ENCODE measurements at regions not wholly inside any gene's neighbourhood (a gene's known extent, or its start where the extent isn't known, plus 50 kb on each side); places are given as distances from the start of the nearest gene placed in this dataset.
A peak's percentile ranks its signal among the peaks of the same experiment; 100 is the strongest.
"Not testable (repeated sequence)": the region's sequence is repeated elsewhere in the genome, so short reads cannot be mapped to it uniquely, and the experiment has no call there.

GRCh38 chr2:111598944-111599343 is 285.0 kb downstream of the ANAPC1 start:
- not testable (repeated sequence) for DNase-seq (ENCODE audit: extremely low read depth in 1 of 2, low read depth in 1 of 2)

DNA sequence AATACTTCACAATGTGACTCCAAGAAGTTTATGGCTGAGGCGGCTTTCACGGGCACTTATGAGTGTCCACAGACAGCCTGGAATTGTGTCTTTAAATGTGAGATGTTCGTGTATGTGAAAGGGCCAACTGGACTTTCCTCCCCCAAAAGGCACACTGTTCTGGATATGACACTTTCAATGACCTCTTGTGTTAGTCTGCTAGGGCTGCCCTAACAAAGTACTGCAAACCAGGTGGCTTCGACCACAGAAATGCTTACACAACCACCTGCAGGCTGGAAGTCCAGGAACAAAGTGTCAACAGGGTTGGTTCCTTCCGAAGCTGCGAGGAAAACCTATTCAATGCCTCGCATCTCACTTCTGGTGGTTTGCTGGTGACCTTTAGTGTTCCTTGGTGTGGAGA is 281.7 kb downstream of the ANAPC1 start:
- DNase-seq (ENCODE audit: extremely low read depth in 1 of 2, low read depth in 1 of 2) = not testable (repeated sequence)

- not testable (repeated sequence) for DNase-seq (ENCODE audit: extremely low read depth in 1 of 2, low read depth in 1 of 2)
These were observed 278.2 kb downstream of the ANAPC1 start for GRCh38 chr2:111605798-111606197.

- not testable (repeated sequence) for DNase-seq (ENCODE audit: extremely low read depth in 1 of 2, low read depth in 1 of 2)
These were observed 277.4 kb downstream of the ANAPC1 start for GRCh38 chr2:111606632-111607031.

DNA sequence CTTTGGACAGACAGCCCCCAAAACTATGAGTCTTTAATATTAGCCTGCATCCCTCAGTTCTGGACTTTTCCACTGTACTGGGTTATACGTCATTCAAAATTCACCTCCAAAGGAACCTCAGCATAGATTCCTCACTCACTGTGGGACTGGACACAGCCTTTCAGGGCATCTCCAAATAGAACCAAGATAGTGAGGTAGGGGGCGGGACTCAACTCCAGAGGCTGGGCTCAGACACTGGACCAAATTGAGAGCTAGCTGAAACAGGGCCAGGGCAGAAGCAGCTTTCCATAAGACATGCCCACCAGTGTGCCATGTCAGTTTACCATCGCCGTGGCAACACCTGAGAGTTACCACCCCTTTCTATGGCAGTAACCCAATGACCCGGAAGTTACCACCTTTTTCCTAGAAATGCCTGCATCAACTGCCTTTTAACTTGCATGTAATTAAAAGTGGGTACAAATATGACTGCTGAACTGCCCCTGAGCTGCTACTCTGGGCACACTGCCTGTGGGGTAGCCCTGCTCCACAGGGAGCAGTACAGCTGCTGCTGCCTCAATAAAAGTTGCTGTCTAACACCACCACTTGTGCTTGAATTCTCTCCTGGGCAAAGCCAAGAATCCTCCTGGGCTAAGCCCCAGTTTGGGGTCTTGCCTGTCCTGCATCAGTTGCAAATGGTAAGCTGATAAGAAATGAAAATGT is 274.7 kb downstream of the ANAPC1 start:
- not testable (repeated sequence) for DNase-seq (ENCODE audit: extremely low read depth in 1 of 2, low read depth in 1 of 2)

- DNase-seq (ENCODE audit: extremely low read depth in 1 of 2, low read depth in 1 of 2) = not testable (repeated sequence)
These were observed 274.0 kb downstream of the ANAPC1 start for GRCh38 chr2:111610035-111610434.

- DNase-seq (ENCODE audit: extremely low read depth in 1 of 2, low read depth in 1 of 2) = no peak
These were observed 267.3 kb downstream of the ANAPC1 start for GRCh38 chr2:111616651-111617218.

- DNase-seq (ENCODE audit: extremely low read depth in 1 of 2, low read depth in 1 of 2) = no peak
These were observed 266.4 kb downstream of the ANAPC1 start for GRCh38 chr2:111617299-111618225.

- DNase-seq (ENCODE audit: extremely low read depth in 1 of 2, low read depth in 1 of 2) = no peak
These were observed 265.6 kb downstream of the ANAPC1 start for GRCh38 chr2:111618226-111618977.

DNA sequence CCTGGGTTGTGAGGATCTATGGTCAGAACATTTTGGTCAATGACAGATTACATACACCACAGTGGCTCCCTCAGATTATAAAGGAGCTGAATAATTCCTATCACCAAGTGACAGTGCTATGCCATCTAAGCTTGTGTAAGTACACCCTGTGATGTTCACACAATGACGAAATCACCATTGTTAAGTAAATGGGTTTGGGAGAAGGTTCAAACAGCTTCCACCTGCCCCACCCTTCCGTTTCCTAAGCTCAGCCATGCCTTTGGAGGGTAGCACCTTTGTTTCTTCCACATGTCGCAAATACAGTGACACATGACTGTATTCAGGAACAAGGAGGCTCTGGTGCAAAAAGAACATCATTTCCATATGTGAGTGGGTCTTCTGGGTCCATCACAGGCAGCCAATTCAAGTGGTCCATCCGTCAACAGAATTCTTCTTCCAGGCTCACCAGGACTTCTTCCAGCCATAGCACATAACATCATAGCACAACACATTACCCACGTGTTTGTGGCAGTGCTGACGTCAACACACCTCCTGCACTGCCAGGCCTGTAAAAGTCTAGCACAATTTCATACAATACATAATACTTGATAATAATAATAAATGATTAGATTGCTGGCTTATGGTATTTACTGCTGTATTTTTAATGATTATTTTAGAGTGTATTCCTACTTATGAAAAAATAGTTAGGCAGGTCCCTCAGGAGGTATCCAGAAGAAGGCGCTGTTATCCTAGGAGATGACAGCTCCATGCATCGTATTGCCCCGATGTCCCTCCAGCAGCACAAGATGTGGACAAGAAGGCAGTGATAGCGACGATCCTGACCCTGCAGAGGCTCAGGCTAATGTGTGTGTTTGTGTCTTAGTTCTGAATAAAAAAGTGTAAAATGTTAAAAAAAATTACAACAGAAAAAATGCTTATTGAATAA is 264.8 kb downstream of the ANAPC1 start:
- no peak for DNase-seq (ENCODE audit: extremely low read depth in 1 of 2, low read depth in 1 of 2)

GRCh38 chr2:111620281-111620680 is 263.7 kb downstream of the ANAPC1 start:
- DNase-seq (ENCODE audit: extremely low read depth in 1 of 2, low read depth in 1 of 2) = no peak

GRCh38 chr2:111622859-111623258 is 261.1 kb downstream of the ANAPC1 start:
- no peak for DNase-seq (ENCODE audit: extremely low read depth in 1 of 2, low read depth in 1 of 2)

DNA sequence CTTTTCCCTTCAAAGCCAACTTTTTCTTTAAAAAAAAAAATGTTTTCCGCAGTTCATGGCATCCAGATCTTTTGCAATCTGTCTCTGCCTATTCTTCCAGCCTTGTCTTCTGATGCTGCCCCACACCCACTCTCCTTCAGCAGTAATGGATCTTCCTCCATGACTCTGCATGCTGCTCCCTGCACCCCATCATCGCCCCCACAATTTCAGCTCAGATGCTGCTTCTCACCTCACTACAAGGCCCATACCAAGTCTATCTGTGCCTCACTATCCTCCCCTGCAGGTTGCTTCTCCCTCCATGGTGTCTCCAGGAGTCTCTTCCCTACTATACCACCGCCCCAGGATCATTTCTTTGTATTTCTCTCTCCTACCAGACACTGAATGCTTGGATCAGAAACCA is 260.6 kb downstream of the ANAPC1 start:
- DNase-seq (ENCODE audit: extremely low read depth in 1 of 2, low read depth in 1 of 2) = no peak

DNA sequence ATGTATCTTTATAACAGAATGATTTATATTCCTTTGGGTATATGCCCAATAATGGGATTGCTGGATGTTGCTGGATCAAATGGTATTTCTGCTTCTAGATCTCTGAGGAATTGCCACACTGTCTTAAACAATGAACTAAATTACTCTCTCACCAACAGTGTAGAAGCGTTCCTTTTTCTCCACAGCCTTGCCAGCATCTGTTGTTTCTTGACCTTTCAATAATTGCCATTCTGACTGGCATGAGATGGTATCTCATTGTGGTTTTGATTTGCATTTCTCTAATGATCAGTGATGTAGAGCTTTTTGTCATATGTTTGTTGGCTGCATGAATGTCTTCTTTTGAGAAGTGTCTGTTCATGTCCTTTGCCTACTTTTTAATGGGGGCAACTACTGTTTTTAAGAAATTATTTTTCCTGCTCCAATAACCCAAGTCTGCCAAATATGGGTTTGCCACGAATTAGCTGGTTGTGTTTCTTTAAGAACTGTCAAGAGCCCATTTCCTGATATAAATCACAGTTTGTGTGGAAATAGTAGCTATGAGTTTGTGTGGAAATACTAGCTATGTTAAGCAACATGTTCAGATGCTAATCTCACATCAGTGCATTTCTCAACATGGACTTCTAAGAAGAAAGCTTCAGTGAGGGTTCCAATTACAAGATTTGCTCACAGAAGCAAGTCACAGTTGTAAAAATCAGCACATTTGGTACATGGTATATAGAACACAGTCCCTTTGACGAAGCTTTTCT is 259.4 kb downstream of the ANAPC1 start:
- no peak for DNase-seq (ENCODE audit: extremely low read depth in 1 of 2, low read depth in 1 of 2)

DNA sequence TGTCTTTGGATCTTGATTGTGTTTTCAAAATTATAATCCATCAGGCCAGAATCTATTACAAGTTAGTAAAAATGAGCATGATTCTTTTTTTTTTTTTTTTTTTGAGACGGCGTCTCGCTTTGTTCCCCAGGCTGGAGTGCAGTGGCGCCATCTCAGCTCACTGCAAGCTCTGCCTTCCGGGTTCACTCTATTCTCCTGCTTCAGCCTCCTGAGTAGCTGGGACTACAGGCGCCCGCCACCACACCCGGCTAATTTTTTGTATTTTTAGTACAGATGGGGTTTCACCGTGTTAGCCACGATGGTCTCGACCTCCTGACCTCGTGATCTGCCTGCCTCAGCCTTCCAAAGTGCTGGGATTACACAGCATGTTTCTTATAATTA is 258.8 kb downstream of the ANAPC1 start:
- DNase-seq (ENCODE audit: extremely low read depth in 1 of 2, low read depth in 1 of 2) = not testable (repeated sequence)

- peak in 1 of 2 donors; percentile 28 for DNase-seq (ENCODE audit: extremely low read depth in 1 of 2, low read depth in 1 of 2)
These were observed 257.7 kb downstream of the ANAPC1 start for GRCh38 chr2:111626037-111626864.

GRCh38 chr2:111626865-111627163 is 257.2 kb downstream of the ANAPC1 start:
- DNase-seq (ENCODE audit: extremely low read depth in 1 of 2, low read depth in 1 of 2) = no peak

- DNase-seq (ENCODE audit: extremely low read depth in 1 of 2, low read depth in 1 of 2) = no peak
These were observed 256.7 kb downstream of the ANAPC1 start for GRCh38 chr2:111627256-111627655.

Measured in stimulated activated CD8-positive, alpha-beta memory T cell treated with anti-CD3 and anti-CD28 coated beads, Interleukin-7, amount 100 ng/mL, for 48 hours (primary cell).